Calu3 (cell line): ENCODE measurements at regions not wholly inside any gene's neighbourhood (a gene's known extent, or its start where the extent isn't known, plus 50 kb on each side); places are given as distances from the start of the nearest gene placed in this dataset.

ENCODE experiments used
- BruUV-seq: library from RNA; stranded (reverse); fragments of 400-500 nt; replicated peaks from 2 replicates; lab custom pipeline; 2021; lab: Mats Ljungman, UMichigan
- CTCF ChIA-PET: fragments of 300-600 bp; sonication (Branson Sonifier 250); formaldehyde crosslinking; loops from one replicate; lab custom pipeline; 2022; ENCODE audit warnings: antibody characterized with exemption; lab: Charles Lee
- DNase-seq: peaks from one replicate; pipeline ENCODE4 v3.0.0; 2022
- H3K27ac Mint-ChIP-seq: one replicate; pipeline ENCODE4 v1.8.0; 2022; ENCODE audit warnings: mixed read lengths; ENCODE audit not compliant: unreplicated experiment
- H3K27me3 Mint-ChIP-seq: one replicate; pipeline ENCODE4 v1.8.0; 2022; ENCODE audit warnings: mixed read lengths; ENCODE audit not compliant: unreplicated experiment
- H3K36me3 Mint-ChIP-seq: one replicate; pipeline ENCODE4 v1.8.0; 2022; ENCODE audit warnings: mild to moderate bottlenecking, moderate library complexity, mixed read lengths; ENCODE audit not compliant: insufficient read depth, unreplicated experiment
- H3K4me1 Mint-ChIP-seq: one replicate; pipeline ENCODE4 v1.8.0; 2022; ENCODE audit warnings: mild to moderate bottlenecking, low read depth, mixed read lengths; ENCODE audit not compliant: unreplicated experiment
- H3K4me3 Mint-ChIP-seq: one replicate; pipeline ENCODE4 v1.8.0; 2022; ENCODE audit warnings: mild to moderate bottlenecking, low read depth, moderate library complexity, mixed read lengths; ENCODE audit not compliant: unreplicated experiment
- H3K9me3 Mint-ChIP-seq: one replicate; pipeline ENCODE4 v1.8.0; 2022; ENCODE audit warnings: low read depth, mixed read lengths; ENCODE audit not compliant: unreplicated experiment
- CTCF ChIP-seq: fragments of 200-600 bp; IDR thresholded peaks from one replicate; pipeline ENCODE4 v1.8.0; 2022; ENCODE audit warnings: antibody characterized with exemption; ENCODE audit not compliant: unreplicated experiment
- intact Hi-C: fragments of 100-400 bp; cut with micrococcal nuclease; formaldehyde crosslinking; loops from one replicate; pipeline ENCODE4 v1.10.0; 2022; ENCODE audit not compliant: unreplicated experiment

- Mint-ChIP-seq H3K27ac (no peak overlapping the region), H3K27me3 (no peaks in the 10 kb centered on the region), H3K4me1 (no peaks in the 10 kb centered on the region), H3K9me3 (peaks cover 2% of the 10 kb centered on the region), H3K4me3 (no peak overlapping the region), H3K36me3 (no peaks in the 10 kb centered on the region)
- DNase-seq: no peak
- BruUV-seq: no TSS peak
- intact Hi-C loops: no loop called here
- CTCF ChIA-PET: no interaction called here
- no peak for TF ChIP-seq CTCF
Observed at GRCh38 chr5:158313027-158313732, 454.2 kb upstream of the CLINT1 start.

GRCh38 chr5:158309088-158309807, 450.3 kb upstream of the CLINT1 start:
- no peak overlapping the region for H3K27ac Mint-ChIP-seq
- TF ChIP-seq CTCF: no peak
- H3K4me3 Mint-ChIP-seq: no peak overlapping the region
- no peaks in the 10 kb centered on the region for H3K27me3 Mint-ChIP-seq
- CTCF ChIA-PET: no interaction called here
- intact Hi-C loops: no loop called here
- no peaks in the 10 kb centered on the region for H3K36me3 Mint-ChIP-seq
- no TSS peak for BruUV-seq
- no peaks in the 10 kb centered on the region for H3K4me1 Mint-ChIP-seq
- no peak for DNase-seq
- H3K9me3 Mint-ChIP-seq: no peaks in the 10 kb centered on the region

- DNase-seq: no peak
- no TSS peak for BruUV-seq
- H3K36me3 Mint-ChIP-seq: no peaks in the 10 kb centered on the region
- no peaks in the 10 kb centered on the region for H3K9me3 Mint-ChIP-seq
- H3K4me3 Mint-ChIP-seq: no peak overlapping the region
- TF ChIP-seq CTCF: no peak
- no peak overlapping the region for H3K27ac Mint-ChIP-seq
- H3K4me1 Mint-ChIP-seq: no peaks in the 10 kb centered on the region
- CTCF ChIA-PET: no interaction called here
- intact Hi-C loops: no loop called here
- H3K27me3 Mint-ChIP-seq: no peaks in the 10 kb centered on the region
Observed at GRCh38 chr5:158308429-158309025, 449.6 kb upstream of the CLINT1 start.

GRCh38 chr5:158305861-158306260, 446.9 kb upstream of the CLINT1 start:
- Mint-ChIP-seq H3K27ac (no peak overlapping the region), H3K4me1 (no peaks in the 10 kb centered on the region), H3K36me3 (no peaks in the 10 kb centered on the region), H3K4me3 (no peak overlapping the region), H3K9me3 (no peaks in the 10 kb centered on the region), H3K27me3 (peaks cover 13% of the 10 kb centered on the region)
- no TSS peak for BruUV-seq
- no peak for TF ChIP-seq CTCF
- CTCF ChIA-PET: no interaction called here
- intact Hi-C loops: no loop called here
- no peak for DNase-seq
